ENCODE measurements at regions not wholly inside any gene's neighbourhood (a gene's known extent, or its start where the extent isn't known, plus 50 kb on each side); places are given as distances from the start of the nearest gene placed in this dataset.

- Histone ChIP-seq H3K27me3 (no peaks in the 10 kb centered on the region), H3K27ac (no peak overlapping the region), H3K9me3 (peaks cover 0 to 68% (median 40%) of the 10 kb centered on the region in 4 donors), H3K36me3 (no peaks in the 10 kb centered on the region), H3K4me1 (no peaks in the 10 kb centered on the region), H3K4me3 (no peak overlapping the region)
- TF ChIP-seq EP300 (IDR thresholded peaks at IDR 0.05) (no peak), CTCF (IDR thresholded peaks at IDR 0.05) (no peak), POLR2AphosphoS5 (IDR thresholded peaks at IDR 0.05) (no peak), POLR2A (IDR thresholded peaks at IDR 0.05) (no peak)
- intact Hi-C loops (cut with DNase I; ENCODE audit: low total_unique reads): no loop called here
- WGBS, 5 donors: 88 to 100% (median 88%) methylated on average over 1 of the region's 1 CpG
- no peak for DNase-seq
These were observed 136.7 kb upstream of the ZNF91 start for GRCh38 chr19:23531976-23532375.

GRCh38 chr19:23531231-23531790 is 136.0 kb upstream of the ZNF91 start:
- no peak overlapping the region for H3K4me3 ChIP-seq
- H3K4me1 ChIP-seq: no peaks in the 10 kb centered on the region
- H3K27ac ChIP-seq: no peak overlapping the region
- TF ChIP-seq EP300 (IDR thresholded peaks at IDR 0.05) (no peak), POLR2A (IDR thresholded peaks at IDR 0.05) (no peak), POLR2AphosphoS5 (IDR thresholded peaks at IDR 0.05) (no peak), CTCF (IDR thresholded peaks at IDR 0.05) (no peak)
- no peaks in the 10 kb centered on the region for H3K27me3 ChIP-seq
- DNase-seq: no peak
- 52 to 88% (median 77%) methylated on average over 2 of the region's 2 CpGs for whole genome bisulfite sequencing, 5 donors
- H3K36me3 ChIP-seq: no peaks in the 10 kb centered on the region
- peaks cover 0 to 69% (median 40%) of the 10 kb centered on the region in 4 donors for H3K9me3 ChIP-seq
- intact Hi-C loops (cut with DNase I; ENCODE audit: low total_unique reads): no loop called here

GRCh38 chr19:23528376-23528775 is 133.1 kb upstream of the ZNF91 start:
- Histone ChIP-seq H3K9me3 (peaks cover 0 to 55% (median 22%) of the 10 kb centered on the region in 4 donors), H3K36me3 (no peaks in the 10 kb centered on the region), H3K4me3 (no peak overlapping the region), H3K4me1 (no peaks in the 10 kb centered on the region), H3K27ac (no peak overlapping the region), H3K27me3 (no peaks in the 10 kb centered on the region)
- DNase-seq: no peak
- no peak for TF ChIP-seq POLR2A (IDR thresholded peaks at IDR 0.05)
- no peak for TF ChIP-seq CTCF (IDR thresholded peaks at IDR 0.05)
- no peak for TF ChIP-seq POLR2AphosphoS5 (IDR thresholded peaks at IDR 0.05)
- no peak for TF ChIP-seq EP300 (IDR thresholded peaks at IDR 0.05)
- intact Hi-C loops (cut with DNase I; ENCODE audit: low total_unique reads): no loop called here

- no peak overlapping the region for H3K4me3 ChIP-seq
- intact Hi-C loops (cut with DNase I; ENCODE audit: low total_unique reads): no loop called here
- DNase-seq: no peak
- no peaks in the 10 kb centered on the region for H3K27me3 ChIP-seq
- H3K36me3 ChIP-seq: no peaks in the 10 kb centered on the region
- TF ChIP-seq POLR2AphosphoS5 (IDR thresholded peaks at IDR 0.05): no peak
- no peak for TF ChIP-seq CTCF (IDR thresholded peaks at IDR 0.05)
- no peak for TF ChIP-seq EP300 (IDR thresholded peaks at IDR 0.05)
- no peak for TF ChIP-seq POLR2A (IDR thresholded peaks at IDR 0.05)
- no peaks in the 10 kb centered on the region for H3K4me1 ChIP-seq
- H3K9me3 ChIP-seq: peaks cover 0 to 51% (median 18%) of the 10 kb centered on the region in 4 donors
- no peak overlapping the region for H3K27ac ChIP-seq
- 73 to 88% (median 77%) methylated on average over 2 of the region's 2 CpGs for WGBS, 5 donors
These were observed 132.5 kb upstream of the ZNF91 start for GRCh38 chr19:23527797-23528196.
